ENCODE measurements at regions not wholly inside any gene's neighbourhood (a gene's known extent, or its start where the extent isn't known, plus 50 kb on each side); places are given as distances from the start of the nearest gene placed in this dataset.
A peak's percentile ranks its signal among the peaks of the same experiment; 100 is the strongest.

DNA sequence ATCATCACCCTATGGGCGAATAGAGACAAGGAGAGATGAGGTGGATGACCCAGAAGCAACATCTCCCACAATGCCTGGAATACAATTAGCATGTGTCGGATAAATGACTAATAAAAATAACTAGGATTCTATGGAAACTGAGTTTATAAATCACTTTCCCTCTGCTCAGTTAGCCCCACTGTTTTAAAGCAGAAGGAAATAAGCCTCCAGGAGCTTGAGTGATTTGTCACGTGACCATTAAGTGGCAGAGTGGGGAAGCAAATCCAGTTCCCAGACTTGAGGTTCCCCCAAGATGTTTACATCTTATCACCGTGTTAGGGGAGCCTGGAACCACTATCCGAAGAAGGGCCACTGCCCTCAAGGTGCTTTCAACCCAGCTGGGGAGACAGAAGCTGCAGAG is 136.5 kb upstream of the CCND2 start:
- no peak for DNase-seq

GRCh38 chr12:4135919-4136605 is 137.5 kb upstream of the CCND2 start:
- peak in 3 of 56 donors; percentile 0 to 17 (median 14) for DNase-seq

GRCh38 chr12:4134448-4135263 is 138.9 kb upstream of the CCND2 start:
- no peak for DNase-seq

DNA sequence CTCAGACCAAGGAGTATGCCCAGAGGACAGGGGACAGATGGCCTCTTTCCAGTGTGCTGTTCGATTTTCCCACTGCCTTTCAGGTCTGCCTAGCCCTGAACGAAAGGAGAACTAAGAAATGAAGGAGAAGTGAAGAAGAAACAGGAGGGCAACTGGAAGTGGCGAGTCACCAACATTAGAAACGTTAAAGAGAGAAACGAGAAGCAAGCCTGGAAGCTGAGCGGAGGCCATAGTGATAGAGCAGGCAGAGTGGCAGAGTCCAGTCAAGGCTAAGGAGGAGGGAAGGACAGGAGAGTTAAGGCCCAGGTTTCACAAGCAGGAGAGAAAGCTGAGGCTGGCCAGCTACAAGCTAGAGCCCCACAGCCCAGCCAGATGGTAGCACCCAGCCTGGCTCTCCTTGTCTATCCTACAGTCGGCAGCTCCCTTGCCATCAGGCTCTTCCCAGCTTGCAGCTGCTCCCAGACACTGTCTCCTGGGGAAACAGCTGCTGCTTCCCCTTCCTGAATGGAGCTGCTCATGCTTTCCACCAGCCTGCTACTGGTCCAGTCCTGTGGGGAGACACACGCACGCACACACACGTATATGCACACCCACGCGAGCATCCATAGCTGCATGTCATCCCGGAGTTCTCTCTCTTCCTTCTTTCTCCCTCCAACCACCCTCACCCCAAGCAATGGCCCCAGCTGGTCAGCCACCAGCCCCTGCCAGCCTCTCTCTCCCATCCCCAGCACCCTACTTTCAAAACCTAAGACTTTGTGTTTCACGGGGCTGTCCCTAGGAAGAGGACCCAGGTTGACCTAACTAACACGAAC is 139.7 kb upstream of the CCND2 start:
- DNase-seq, result no peak

GRCh38 chr12:4133029-4133428 is 140.5 kb upstream of the CCND2 start:
- DNase-seq, result no peak

- no peak for DNase-seq
Observed at GRCh38 chr12:4121506-4122020, 152.0 kb upstream of the CCND2 start.

GRCh38 chr12:4120316-4120917 is 153.1 kb upstream of the CCND2 start:
- no peak for DNase-seq

GRCh38 chr12:4119157-4119761 is 154.3 kb upstream of the CCND2 start:
- no peak for DNase-seq

DNA sequence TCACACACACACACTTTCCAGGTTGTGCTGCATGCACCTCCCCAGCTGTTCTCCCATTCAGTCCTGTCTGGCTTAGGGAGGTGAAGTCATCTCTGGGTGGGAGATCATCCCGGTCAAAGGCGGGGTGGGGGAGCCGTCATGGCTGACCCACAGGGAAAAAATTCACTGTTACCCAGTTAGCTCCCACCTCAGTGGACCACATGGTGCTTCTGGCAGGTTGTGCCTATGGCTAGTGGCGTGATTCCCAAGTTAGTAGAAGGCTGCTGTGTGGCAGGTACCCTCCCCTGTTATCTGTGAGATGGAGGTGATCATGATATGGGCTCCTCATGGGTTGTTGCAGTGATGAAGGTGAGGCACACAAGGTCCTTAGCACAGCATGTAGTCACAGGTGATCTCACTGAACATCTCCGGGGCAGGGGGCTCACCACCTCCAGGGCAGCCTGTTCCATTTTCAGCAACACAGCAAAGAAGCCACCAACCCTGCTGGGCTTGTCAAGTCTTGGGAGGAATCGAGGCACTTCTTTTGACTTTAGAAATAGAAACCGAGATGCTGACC is 154.9 kb upstream of the CCND2 start:
- no peak for DNase-seq

DNA sequence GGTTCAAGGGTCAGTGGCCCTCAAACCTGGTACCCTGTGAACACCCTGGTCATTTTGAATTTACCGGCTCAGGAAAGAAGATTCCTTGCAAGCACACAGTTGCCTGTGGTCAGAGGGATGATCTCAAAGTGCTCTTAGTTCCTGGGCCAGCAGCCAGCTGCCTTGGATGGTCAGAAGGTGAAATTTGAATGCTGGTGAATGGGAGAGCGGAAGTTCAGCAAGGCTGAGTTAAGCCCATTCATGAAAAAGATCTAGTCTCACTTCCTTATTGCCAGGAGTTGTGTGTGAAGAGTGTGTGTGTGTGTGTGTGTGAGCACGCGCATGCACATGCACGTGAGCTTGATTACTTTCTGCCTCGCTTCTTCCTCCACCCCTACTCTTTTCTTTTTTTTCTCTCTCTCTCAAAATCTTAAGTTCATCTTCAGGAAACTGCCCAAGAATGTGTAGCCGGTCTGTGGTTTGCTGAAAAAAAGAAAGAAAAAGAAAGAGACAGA is 155.5 kb upstream of the CCND2 start:
- peak in 9 of 56 donors; percentile 1 to 36 (median 11) for DNase-seq

DNA sequence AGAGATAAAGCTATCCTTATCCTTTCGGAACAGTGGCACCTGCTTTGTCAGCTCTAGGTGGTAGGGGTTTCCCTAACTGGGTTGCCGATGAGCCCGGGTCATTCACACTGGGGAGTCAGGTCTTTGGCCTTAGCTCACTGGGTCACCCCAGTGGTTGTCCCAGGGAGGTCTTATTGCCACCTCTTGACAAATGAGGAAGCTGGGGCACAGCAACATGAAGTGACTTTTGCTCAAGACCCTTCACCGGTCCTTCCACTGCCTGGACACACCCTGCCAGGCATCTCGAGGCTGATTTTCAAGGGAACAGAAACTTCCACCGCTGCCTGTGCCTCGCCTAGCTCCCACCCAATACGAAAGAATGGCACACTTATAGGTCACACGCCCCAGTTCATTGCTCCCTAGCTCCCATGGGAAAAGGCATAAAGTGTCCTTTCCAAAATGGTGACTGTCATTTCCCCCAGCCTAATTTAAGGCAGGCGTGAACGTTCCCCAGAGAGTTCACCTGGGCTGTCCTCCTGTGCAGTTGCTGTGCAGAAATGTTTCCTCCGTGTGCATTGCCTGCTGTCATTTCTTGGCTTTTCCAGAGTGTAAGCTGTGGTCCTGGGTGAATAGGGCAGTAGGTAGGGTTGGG is 156.1 kb upstream of the CCND2 start:
- DNase-seq, result no peak

DNA sequence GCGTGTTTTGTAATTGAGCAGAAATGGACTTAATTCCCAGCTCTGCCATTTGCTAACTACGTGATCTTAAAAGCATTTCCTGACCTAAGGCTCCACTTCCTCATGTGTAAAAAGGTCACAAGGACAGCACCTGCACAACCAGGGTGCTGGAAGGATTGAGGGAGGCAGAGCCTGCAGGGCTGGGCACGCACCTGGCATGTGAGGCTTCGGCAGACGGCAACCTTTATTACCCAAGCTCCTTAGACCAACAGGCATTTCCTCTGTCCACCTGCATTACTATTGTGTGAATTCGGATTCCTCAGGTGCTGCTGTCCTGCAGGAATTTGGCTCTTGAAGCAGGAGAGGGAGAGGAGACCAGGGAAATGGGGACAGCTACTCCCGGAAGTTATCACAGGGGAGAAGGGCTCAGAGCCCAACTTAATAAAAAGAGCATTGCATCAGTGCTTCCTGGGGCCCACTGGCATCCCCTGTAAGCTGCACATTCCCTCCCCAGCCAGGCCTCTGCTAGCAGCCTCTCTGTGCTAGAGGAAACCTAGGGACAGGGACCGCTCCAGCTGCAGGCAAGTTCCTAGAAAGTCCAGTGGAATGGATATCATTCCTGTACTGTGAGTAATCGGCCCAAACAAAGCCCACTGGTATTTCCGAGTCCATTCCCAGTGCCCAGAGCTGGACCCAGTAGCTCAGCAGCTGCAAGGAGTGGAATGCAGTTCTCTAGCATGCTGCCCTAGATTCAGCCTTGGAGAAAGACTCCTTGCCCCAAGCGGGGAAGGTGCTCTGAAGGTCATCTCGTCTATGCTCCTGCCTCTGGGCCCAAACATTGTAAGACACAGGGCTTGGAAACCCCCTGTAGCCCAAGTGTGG is 157.1 kb upstream of the CCND2 start:
- no peak for DNase-seq

DNA sequence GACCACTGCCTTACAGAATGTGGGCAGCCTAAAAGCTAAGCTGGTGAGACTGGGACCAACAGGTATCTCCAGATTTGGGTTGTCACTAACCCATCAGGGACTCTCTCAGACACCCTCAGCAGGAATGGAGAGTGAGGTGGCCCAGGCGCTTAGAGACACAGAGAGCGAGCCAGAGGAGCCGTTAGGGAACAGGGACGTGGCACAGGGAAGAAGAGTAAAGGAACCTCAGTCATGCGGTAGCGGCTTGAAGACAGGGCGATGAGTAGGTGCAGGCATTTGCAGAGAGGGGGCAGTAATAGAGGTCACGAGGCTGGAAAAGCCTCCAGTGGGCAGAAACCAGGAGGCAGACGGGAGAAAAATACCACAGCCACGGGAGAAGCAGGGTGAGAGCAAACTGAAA is 158.0 kb upstream of the CCND2 start:
- no peak for DNase-seq

- no peak for DNase-seq
Observed at GRCh38 chr12:4114986-4115385, 158.6 kb upstream of the CCND2 start.

DNA sequence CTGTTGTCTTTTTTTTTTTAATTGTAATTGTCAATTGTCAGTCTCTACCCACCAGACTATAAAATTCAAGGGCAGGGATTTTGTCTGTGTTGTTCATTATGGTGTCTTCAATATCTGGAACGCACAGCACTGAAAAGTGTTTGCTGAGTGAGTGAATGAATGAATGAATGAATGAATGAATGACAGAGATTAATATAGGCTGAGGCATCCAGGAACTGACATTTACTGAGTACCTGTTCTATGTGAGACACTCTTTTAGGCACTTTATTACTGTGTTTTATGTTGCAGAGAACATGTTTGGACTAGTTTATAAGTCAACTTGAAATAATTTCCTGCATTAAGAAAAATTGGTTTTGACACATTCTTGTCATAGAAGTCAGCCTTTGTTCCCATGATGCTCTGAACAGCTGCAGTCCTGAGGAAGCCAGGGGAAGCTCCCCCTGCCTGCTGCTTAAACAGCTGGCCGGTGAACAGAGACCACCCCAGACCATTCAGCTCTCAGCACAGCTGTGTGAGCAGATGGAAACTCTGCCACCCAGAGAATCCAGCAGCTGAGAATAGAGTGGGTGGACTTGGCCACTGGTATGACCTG is 160.7 kb upstream of the CCND2 start:
- no peak for DNase-seq

DNA sequence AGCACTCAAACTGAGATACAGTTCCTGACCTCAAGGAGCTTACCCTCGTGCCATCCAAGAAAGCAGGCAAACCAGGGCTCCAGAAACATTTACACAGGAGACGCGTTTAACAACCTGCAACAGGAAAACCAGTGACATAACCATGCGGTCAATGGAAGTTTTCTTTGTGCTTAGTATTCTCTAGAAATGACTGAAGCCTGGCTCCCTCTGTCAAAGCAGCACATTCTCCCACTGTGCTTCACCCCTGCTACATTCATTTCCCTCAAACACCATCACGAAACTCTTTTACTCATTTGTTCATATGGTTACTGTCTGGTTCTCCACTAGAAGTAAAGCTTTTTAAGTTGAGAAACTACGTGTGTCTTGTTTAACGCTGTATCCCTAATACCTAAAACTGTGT is 161.3 kb upstream of the CCND2 start:
- DNase-seq, result no peak

- no peak for DNase-seq
Observed at GRCh38 chr12:4111010-4111409, 162.6 kb upstream of the CCND2 start.

- DNase-seq, result no peak
Observed at GRCh38 chr12:4109826-4110225, 163.7 kb upstream of the CCND2 start.

Data from nucleus accumbens (tissue), 56 donors.